ENCODE measurements at regions not wholly inside any gene's neighbourhood (a gene's known extent, or its start where the extent isn't known, plus 50 kb on each side); places are given as distances from the start of the nearest gene placed in this dataset.

DNA sequence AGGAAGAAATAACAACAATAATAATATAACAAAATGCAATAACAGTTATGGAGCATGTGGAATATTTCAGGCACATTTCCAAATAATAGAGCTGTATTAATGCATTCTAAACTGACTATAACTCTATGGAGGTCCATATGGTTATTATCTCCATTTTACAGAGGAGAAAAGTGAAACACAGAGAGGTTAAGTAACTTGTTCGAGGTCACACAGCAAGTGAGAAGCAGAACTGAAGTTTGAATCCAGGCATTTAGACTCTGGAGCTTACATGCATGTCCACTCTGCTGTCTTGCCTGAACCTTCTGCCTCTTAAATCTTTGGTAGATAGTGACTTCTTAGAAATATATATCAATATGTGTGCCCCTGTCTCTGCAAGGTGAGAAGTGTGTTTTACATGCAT lies 350.8 kb downstream of the GADD45G start:
- TF ChIP-seq, protein P1, sequence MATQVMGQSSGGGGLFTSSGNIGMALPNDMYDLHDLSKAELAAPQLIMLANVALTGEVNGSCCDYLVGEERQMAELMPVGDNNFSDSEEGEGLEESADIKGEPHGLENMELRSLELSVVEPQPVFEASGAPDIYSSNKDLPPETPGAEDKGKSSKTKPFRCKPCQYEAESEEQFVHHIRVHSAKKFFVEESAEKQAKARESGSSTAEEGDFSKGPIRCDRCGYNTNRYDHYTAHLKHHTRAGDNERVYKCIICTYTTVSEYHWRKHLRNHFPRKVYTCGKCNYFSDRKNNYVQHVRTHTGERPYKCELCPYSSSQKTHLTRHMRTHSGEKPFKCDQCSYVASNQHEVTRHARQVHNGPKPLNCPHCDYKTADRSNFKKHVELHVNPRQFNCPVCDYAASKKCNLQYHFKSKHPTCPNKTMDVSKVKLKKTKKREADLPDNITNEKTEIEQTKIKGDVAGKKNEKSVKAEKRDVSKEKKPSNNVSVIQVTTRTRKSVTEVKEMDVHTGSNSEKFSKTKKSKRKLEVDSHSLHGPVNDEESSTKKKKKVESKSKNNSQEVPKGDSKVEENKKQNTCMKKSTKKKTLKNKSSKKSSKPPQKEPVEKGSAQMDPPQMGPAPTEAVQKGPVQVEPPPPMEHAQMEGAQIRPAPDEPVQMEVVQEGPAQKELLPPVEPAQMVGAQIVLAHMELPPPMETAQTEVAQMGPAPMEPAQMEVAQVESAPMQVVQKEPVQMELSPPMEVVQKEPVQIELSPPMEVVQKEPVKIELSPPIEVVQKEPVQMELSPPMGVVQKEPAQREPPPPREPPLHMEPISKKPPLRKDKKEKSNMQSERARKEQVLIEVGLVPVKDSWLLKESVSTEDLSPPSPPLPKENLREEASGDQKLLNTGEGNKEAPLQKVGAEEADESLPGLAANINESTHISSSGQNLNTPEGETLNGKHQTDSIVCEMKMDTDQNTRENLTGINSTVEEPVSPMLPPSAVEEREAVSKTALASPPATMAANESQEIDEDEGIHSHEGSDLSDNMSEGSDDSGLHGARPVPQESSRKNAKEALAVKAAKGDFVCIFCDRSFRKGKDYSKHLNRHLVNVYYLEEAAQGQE (IDR thresholded peaks at IDR 0.05; ENCODE audit: low read depth, low read length): no peak
- TF ChIP-seq EP300 (IDR thresholded peaks at IDR 0.05; ENCODE audit: borderline replicate concordance in 1 of 2, low read depth in 1 of 2, low read length in 1 of 2): no peak
- TF ChIP-seq, protein P2, sequence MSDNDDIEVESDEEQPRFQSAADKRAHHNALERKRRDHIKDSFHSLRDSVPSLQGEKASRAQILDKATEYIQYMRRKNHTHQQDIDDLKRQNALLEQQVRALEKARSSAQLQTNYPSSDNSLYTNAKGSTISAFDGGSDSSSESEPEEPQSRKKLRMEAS (IDR thresholded peaks at IDR 0.05; ENCODE audit: low read depth): no peak
- no peak for TF ChIP-seq GATA2 (CRISPR knock-in tag; IDR thresholded peaks at IDR 0.05)
- no peak for TF ChIP-seq POLR2AphosphoS5 (IDR thresholded peaks at IDR 0.05; ENCODE audit: low read depth, low read length)
- TF ChIP-seq, protein P3, sequence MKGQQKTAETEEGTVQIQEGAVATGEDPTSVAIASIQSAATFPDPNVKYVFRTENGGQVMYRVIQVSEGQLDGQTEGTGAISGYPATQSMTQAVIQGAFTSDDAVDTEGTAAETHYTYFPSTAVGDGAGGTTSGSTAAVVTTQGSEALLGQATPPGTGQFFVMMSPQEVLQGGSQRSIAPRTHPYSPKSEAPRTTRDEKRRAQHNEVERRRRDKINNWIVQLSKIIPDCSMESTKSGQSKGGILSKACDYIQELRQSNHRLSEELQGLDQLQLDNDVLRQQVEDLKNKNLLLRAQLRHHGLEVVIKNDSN (IDR thresholded peaks at IDR 0.05; ENCODE audit: borderline replicate concordance, low read depth): no peak
- no peak for TF ChIP-seq YY1 (IDR thresholded peaks at IDR 0.05; ENCODE audit: low read depth)
- TF ChIP-seq, protein P4, sequence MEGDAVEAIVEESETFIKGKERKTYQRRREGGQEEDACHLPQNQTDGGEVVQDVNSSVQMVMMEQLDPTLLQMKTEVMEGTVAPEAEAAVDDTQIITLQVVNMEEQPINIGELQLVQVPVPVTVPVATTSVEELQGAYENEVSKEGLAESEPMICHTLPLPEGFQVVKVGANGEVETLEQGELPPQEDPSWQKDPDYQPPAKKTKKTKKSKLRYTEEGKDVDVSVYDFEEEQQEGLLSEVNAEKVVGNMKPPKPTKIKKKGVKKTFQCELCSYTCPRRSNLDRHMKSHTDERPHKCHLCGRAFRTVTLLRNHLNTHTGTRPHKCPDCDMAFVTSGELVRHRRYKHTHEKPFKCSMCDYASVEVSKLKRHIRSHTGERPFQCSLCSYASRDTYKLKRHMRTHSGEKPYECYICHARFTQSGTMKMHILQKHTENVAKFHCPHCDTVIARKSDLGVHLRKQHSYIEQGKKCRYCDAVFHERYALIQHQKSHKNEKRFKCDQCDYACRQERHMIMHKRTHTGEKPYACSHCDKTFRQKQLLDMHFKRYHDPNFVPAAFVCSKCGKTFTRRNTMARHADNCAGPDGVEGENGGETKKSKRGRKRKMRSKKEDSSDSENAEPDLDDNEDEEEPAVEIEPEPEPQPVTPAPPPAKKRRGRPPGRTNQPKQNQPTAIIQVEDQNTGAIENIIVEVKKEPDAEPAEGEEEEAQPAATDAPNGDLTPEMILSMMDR (IDR thresholded peaks at IDR 0.05): no peak
- no peak for TF ChIP-seq RXRA (IDR thresholded peaks at IDR 0.05; ENCODE audit: borderline replicate concordance, low read depth)
- TF ChIP-seq FOXJ3 (CRISPR knock-in tag; IDR thresholded peaks at IDR 0.05): no peak
- no peak for TF ChIP-seq GABPA (IDR thresholded peaks at IDR 0.05; ENCODE audit: low read depth)
- no peak for TF ChIP-seq RAD21 (IDR thresholded peaks at IDR 0.05; ENCODE audit: low read length)

Data from SK-N-SH (cell line).